GM21576 (cell line): ENCODE measurements at regions not wholly inside any gene's neighbourhood (a gene's known extent, or its start where the extent isn't known, plus 50 kb on each side); places are given as distances from the start of the nearest gene placed in this dataset.
A peak's percentile ranks its signal among the peaks of the same experiment; 100 is the strongest.

Source experiments
- ATAC-seq: cut with Tn5 transposase; IDR thresholded peaks from one replicate; pipeline ENCODE4 v1.9.1; 2021; ENCODE audit warnings: mild to moderate bottlenecking, moderate library complexity; ENCODE audit not compliant: unreplicated experiment

DNA sequence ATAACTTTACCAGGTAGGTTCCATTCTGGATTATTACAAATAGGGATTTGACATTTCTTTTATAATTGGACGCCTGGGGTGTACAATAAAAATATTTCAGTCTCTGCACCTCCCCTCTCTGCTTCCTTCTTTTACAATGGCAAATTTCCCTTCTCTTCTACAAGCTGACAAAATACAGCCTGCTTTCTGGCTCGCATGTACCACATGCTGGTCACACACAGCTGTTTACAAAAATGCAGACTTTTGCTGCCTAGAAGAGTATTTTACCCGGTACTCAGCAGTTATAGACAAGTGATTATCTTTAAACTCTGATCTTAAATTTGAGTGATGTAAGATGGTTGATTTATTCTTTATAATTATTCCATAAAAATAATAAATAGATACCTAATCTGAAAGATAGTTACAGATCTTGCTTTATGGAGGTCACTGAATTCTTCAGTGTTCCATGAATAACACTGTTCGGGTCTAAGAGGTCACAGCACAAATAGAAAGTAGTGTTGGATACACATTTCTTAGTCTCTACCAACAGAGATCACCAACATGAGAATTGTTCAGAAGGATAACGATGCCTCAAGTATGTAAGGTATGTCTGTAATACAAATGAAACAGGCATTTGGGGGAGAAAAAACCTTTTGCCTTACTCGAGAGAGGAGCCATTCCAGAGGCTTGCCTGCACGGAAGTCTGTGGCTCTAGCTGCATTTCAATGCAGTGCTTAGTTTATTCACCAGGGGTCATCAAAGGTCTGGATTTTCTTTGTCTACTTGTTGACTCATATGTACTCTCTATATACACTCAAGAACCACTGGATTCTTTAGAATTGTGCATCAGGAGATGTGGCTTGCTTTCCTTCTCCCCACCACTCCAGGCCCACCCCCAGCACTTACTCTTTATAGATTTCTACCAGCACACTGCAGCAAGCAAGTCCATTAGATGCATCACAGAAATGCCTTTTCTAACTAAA, 206.6 kb upstream of the RFX3 start:
- ATAC-seq = peak; percentile 91

- peak; percentile 47 for ATAC-seq
Measured at GRCh38 chr9:3730511-3730922, 204.7 kb upstream of the RFX3 start.

DNA sequence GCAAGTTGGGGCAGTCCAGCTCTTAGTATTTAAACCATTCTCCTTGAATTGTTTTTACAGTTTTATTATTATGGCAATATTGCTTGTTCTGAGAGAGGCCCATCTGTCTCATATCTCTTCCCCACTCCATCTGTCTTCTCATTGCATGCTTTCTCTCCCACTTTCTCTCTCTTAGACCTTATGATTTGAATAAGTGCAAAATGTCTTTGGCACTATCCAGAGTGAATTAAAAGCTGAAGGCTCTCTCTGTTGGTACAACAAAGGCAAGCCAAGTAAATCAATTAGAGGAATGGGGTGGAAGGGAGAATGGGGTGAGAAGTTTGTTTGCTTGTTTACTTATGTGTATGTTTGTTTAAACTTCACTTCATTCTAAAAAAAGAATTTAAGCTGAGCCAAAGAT, 195.3 kb upstream of the RFX3 start:
- ATAC-seq = no peak

DNA sequence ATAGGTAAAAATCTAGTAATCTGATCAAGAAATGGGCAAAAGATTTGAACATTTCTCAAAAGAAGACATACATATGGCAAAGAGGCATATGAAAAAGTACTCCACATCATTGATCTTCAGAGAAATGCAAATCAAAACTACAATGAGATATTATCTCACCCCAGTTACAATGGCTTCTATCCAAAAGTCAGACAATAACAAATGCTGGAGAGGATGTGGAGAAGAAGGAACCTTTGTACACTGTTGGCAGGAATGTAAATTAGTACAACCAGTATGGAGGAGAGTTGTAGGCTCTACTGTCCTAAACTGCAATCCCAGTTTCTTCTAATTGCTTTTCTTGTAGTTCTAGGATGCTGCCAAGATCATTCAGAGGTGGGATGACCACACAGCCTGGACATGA, 193.5 kb upstream of the RFX3 start:
- ATAC-seq = no peak

GRCh38 chr9:3716415-3716814, 190.6 kb upstream of the RFX3 start:
- ATAC-seq = no peak

DNA sequence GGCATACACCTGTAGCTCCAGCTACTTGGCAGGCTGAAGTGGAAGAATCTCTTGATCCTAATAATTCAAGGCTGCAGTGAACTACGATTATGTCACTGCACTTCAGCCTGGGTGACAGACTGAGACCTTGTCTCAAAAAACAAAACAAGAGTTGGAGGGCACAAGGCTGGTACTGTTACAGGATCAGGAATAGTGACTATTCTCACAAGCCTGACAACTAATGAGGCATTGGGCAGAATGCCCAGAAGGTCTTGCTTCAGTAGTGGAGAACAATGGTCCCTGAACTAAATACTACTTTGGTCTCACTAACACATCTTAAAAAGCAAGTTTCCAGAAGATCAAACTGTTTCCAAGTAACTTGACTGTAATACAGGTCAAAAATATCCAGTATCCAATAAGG, 182.9 kb upstream of the RFX3 start:
- ATAC-seq = no peak

DNA sequence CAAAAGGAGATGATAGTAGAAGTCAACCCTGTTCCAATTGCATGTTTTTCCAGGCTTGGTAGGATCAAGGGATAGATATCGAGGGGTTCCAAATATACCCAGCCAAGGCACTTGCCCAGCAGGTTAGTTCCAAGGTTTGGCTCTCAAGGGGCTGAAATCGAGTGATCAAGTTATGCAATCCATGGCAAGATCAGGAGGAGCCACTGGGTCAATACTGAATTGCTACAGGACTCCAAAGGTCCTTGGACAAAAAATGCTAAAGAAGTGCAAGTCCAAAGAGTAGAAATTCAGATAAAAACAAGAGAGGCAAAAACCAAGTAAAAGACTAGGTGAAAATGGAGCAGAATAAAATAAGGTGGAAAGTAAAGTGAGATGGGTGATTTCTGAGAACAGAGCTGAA, 179.1 kb upstream of the RFX3 start:
- ATAC-seq = no peak

- ATAC-seq = no peak
Measured at GRCh38 chr9:3700772-3701171, 175.0 kb upstream of the RFX3 start.

- no peak for ATAC-seq
Measured at GRCh38 chr9:3699883-3700282, 174.1 kb upstream of the RFX3 start.

DNA sequence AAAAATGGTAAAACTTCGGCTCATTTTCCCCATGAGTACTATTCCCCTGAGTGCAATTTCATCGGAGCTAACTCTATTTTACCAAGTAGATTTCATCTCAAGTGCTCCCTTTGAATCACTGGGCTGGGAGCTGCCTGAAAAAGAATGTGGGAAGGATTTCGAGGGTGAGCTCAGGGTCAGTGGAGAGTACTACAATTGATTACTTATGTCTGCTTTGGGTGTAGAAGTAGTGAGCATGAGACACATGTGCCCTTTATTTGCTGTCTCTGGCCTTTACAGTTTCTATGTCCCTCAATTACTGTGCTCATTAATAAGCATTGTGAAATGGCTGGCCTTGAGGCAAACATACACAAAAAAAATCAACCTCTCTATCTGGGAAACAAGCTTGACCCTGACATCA, 172.7 kb upstream of the RFX3 start:
- no peak for ATAC-seq

GRCh38 chr9:3698076-3698475, 172.3 kb upstream of the RFX3 start:
- no peak for ATAC-seq

- no peak for ATAC-seq
Measured at GRCh38 chr9:3696368-3696767, 170.6 kb upstream of the RFX3 start.

DNA sequence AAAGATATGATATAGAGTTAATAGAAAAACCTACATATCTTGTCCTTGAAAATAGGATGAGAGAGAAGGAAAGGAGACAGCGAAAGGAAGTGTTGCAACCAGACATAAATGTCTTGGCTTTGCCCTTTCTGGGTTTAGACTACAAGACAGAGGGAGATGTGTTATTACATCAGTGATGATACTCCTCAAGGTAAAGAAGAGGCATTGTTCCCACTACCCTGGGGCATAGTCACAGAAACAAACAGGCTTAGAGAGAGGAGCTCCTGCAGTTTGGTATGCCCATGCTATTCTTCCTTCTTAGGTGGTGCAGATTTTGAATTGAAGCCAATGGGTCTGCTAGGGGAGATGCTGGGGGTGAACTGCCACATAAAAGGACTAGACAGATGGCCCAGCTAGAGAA, 166.8 kb upstream of the RFX3 start:
- no peak for ATAC-seq

GRCh38 chr9:3689555-3689954, 163.8 kb upstream of the RFX3 start:
- ATAC-seq = no peak

GRCh38 chr9:3687145-3687544, 161.3 kb upstream of the RFX3 start:
- no peak for ATAC-seq

- ATAC-seq = no peak
Measured at GRCh38 chr9:3682186-3682585, 156.4 kb upstream of the RFX3 start.

GRCh38 chr9:3677541-3677940, 151.7 kb upstream of the RFX3 start:
- ATAC-seq = no peak

GRCh38 chr9:3676766-3677165, 151.0 kb upstream of the RFX3 start:
- no peak for ATAC-seq

- no peak for ATAC-seq
Measured at GRCh38 chr9:3675946-3676345, 150.1 kb upstream of the RFX3 start.

GRCh38 chr9:3674561-3674960, 148.8 kb upstream of the RFX3 start:
- no peak for ATAC-seq

DNA sequence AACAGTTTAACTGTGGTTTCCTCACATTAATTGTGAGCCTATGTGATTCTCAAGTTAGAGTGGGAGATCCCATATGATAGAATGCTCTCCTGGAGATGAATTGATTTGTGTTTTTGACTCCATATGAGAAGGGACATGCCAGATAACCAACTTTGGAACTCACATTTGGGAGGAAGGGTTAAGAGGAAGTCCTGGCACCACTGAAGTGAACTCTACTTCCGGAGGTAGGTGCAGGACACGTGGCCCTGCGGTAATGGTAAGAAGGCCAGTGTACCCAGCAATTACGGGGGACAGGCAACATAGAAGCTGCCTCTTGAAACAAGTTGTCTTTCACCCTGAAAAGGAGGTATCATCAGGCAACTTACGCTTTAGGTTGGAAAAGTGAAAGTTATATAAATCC, 146.6 kb upstream of the RFX3 start:
- ATAC-seq = no peak

DNA sequence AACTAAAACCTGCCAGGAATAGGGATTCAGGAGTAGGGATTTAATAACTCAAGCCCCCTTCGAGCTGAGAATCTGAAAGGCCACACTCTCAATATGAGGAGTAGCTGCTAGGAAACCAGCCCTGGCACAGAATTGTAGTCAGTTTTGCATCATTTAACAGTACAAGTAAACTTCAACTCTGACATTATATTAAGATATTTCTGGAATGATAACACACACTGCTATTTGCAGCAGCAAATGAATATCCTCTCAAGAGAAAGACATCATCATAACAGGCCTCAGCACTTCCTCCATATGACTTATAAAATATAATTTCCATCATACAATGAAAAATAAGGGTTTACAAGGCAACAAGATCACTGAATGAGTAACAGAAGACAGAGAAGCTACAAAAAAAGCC, 138.2 kb upstream of the RFX3 start:
- ATAC-seq = no peak

GRCh38 chr9:3662671-3663070, 136.9 kb upstream of the RFX3 start:
- ATAC-seq = no peak
